ENCODE measurements at regions not wholly inside any gene's neighbourhood (a gene's known extent, or its start where the extent isn't known, plus 50 kb on each side); places are given as distances from the start of the nearest gene placed in this dataset.

DNA sequence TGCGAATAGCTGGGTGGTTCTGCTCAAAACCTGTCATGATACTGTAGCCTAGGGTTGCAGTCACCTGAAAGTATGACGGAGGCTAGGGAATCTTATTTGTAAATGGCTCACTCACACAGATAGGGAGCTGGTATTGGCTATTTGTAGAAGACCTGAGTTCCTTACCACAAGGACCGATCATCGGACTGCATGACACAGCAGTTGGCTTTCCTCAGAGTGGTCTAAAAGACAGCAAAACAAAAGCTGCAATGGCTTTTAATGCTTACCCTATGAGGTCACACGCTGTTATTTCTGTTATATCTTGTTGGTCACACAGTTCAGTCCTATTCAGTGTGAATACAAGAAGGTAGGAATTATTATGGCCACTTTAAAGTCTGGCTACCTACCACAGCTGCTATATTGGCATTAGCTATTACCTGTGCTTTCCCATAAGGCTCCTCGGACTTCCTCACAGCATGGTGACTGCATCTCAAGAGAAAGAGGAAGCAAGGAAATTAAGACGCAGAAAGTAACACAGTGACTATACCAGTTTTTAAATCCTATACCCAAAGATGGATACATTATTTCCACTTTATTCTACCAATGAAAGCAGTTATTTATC is 68.4 kb upstream of the LRRC7 start:
- no peak for ATAC-seq
- intact Hi-C loops (cut with DNase I, micrococcal nuclease), result no loop called here

DNA sequence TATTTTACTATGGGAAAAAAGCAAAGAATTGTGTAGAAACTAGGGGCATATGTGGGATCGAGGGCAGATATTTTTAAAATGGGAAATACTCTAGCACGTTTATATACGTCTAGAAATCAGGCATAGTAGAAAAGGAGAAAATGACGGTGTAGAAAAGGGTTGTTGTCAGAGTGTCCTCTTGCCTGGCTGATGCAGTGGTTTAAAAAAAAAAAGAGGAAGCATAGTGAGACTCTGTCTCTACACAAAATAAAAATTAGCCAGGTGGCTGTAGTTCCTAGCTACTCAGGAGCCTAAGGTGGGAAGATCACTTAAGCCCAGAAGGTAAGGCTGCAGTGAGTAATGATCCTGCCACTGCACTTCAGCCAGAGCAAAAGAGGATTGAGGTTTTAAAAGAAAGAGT is 64.7 kb upstream of the LRRC7 start:
- intact Hi-C loops (cut with DNase I, micrococcal nuclease), result no loop called here
- no peak overlapping the region for H3K4me3 ChIP-seq
- H3K36me3 ChIP-seq (ENCODE audit: low read depth), result no peaks in the 10 kb centered on the region
- TF ChIP-seq, protein P1, sequence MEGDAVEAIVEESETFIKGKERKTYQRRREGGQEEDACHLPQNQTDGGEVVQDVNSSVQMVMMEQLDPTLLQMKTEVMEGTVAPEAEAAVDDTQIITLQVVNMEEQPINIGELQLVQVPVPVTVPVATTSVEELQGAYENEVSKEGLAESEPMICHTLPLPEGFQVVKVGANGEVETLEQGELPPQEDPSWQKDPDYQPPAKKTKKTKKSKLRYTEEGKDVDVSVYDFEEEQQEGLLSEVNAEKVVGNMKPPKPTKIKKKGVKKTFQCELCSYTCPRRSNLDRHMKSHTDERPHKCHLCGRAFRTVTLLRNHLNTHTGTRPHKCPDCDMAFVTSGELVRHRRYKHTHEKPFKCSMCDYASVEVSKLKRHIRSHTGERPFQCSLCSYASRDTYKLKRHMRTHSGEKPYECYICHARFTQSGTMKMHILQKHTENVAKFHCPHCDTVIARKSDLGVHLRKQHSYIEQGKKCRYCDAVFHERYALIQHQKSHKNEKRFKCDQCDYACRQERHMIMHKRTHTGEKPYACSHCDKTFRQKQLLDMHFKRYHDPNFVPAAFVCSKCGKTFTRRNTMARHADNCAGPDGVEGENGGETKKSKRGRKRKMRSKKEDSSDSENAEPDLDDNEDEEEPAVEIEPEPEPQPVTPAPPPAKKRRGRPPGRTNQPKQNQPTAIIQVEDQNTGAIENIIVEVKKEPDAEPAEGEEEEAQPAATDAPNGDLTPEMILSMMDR (IDR thresholded peaks at IDR 0.05), result no peak
- ATAC-seq (no peak), DNase-seq (no peak)
- H3K4me1 ChIP-seq (ENCODE audit: low read depth), result no peaks in the 10 kb centered on the region
- H3K9me3 ChIP-seq, result no peaks in the 10 kb centered on the region

More for the DNA sequence above, 68.4 kb upstream of the LRRC7 start:
- no peak for DNase-seq
- Histone ChIP-seq H3K4me1 (ENCODE audit: low read depth) (no peaks in the 10 kb centered on the region), H3K4me3 (no peak overlapping the region), H3K9me3 (no peaks in the 10 kb centered on the region), H3K36me3 (ENCODE audit: low read depth) (no peaks in the 10 kb centered on the region)
- TF ChIP-seq, protein P1 (IDR thresholded peaks at IDR 0.05), result no peak

DNA sequence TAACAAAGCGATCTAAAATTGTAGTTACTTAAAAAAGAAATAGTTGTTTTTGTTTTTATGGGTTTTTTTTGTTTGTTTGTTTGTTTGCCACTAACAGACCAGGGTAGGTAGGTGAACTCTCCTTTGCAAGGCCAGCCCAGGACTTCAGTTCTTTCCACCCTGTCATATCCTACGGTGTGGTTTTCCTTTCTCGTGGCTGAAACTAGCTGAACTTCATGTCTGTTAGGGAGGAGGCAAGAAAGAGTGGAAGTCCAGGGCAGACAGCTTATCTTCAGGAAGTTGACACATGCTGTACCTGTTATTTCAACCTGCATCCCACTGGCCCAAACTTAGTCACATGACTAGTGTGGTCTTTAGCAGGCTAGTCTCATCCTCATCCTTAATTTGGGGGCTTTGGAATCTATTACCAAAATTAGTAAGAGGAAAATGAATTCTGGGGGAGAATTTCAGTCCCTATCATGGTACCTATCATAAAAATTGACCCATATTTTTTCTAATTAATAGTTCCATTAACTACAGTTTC is 62.9 kb upstream of the LRRC7 start:
- H3K4me3 ChIP-seq, result no peak overlapping the region
- H3K36me3 ChIP-seq (ENCODE audit: low read depth), result no peaks in the 10 kb centered on the region
- no peaks in the 10 kb centered on the region for H3K4me1 ChIP-seq (ENCODE audit: low read depth)
- DNase-seq (no peak), ATAC-seq (no peak)
- H3K9me3 ChIP-seq, result no peaks in the 10 kb centered on the region
- intact Hi-C loops (cut with DNase I, micrococcal nuclease), result no loop called here
- TF ChIP-seq, protein P1 (IDR thresholded peaks at IDR 0.05), result no peak

DNA sequence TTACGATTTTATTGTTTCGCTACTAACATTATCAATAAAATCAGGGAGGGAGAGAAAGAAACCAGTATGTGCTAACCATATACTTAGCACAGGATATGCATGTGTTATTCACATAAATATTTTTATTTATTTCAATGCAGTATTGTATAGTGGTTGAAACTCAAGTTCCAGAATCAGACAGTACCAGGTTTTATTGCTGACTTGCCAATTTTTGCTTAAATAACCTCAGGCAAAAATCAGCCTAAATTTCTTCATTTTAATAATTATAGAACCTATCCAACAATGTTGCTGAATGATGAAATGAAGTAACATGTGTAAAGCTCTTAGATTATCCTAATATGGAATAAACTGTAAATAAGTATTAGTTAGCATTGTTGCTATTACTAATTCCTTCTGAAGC is 61.4 kb upstream of the LRRC7 start:
- DNase-seq (no peak), ATAC-seq (no peak)
- no peak overlapping the region for H3K4me3 ChIP-seq
- no peaks in the 10 kb centered on the region for H3K36me3 ChIP-seq (ENCODE audit: low read depth)
- no peaks in the 10 kb centered on the region for H3K4me1 ChIP-seq (ENCODE audit: low read depth)
- no peaks in the 10 kb centered on the region for H3K9me3 ChIP-seq
- intact Hi-C loops (cut with DNase I, micrococcal nuclease), result no loop called here
- TF ChIP-seq, protein P1 (IDR thresholded peaks at IDR 0.05), result no peak

DNA sequence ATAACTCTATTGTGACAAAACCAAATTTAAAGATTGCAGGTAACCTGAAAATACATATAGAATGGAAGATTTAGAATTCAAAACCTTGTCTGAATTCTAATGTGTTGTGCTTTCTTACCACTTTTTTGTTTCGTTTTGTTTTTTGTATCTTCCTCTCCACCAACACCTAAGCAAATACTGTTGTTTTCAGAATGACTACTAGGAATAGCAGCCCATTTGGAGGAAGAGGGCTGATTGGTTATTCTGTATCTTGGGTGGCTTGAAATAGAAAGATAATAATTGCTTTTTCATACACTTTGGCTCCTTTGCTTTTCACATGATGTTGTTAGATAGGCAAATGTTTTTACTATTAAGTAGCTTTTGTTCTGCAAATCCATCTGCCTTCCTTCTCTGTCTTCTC is 61.0 kb upstream of the LRRC7 start:
- no peak for ATAC-seq
- intact Hi-C loops (cut with DNase I, micrococcal nuclease), result no loop called here

More for the DNA sequence above, 61.0 kb upstream of the LRRC7 start:
- Histone ChIP-seq H3K4me3 (no peak overlapping the region), H3K36me3 (ENCODE audit: low read depth) (no peaks in the 10 kb centered on the region), H3K9me3 (no peaks in the 10 kb centered on the region), H3K4me1 (ENCODE audit: low read depth) (no peaks in the 10 kb centered on the region)
- TF ChIP-seq, protein P1 (IDR thresholded peaks at IDR 0.05), result no peak
- DNase-seq, result no peak

All from mucosa of descending colon (tissue), 3 donors.